ENCODE measurements at regions not wholly inside any gene's neighbourhood (a gene's known extent, or its start where the extent isn't known, plus 50 kb on each side); places are given as distances from the start of the nearest gene placed in this dataset.

DNA sequence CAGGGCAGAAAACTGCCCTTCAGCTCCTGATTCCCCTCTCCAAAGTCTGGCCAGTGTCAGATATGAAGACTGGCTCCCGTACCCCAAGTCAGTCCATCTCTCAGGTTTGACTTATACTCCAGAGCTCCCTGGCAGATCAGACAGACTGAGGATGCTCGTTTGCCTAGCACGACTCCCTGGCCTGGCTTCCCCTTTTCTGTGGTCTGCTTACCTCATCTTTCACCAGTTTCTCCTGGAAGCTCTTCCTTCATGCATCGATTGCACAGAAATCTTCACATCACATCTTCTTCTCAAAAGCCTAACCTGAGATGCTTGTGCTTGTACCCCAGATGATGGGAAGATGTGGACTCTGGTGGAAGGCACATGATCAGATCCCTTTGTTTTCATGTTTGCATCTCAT is 387.9 kb upstream of the POU3F3 start:
- no peak for DNase-seq

DNA sequence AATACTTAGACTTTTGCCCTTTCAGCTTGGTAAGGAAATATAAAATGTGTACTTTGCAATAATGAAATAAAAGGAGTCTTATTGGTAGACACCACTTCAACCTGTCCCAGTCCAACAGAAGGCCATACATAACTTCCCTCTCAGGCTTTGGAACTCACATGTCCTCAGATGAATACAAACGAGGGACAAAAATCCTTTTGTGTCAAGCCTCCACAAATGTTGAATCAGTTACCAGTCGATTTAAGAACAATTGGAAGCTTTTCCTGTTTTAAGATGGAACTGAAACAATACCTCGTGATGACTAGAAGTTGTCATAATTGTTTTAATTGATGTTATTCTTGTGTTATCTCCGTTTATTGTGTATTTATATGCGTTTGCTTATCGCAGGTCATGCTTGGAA is 385.1 kb upstream of the POU3F3 start:
- no peak for DNase-seq

DNA sequence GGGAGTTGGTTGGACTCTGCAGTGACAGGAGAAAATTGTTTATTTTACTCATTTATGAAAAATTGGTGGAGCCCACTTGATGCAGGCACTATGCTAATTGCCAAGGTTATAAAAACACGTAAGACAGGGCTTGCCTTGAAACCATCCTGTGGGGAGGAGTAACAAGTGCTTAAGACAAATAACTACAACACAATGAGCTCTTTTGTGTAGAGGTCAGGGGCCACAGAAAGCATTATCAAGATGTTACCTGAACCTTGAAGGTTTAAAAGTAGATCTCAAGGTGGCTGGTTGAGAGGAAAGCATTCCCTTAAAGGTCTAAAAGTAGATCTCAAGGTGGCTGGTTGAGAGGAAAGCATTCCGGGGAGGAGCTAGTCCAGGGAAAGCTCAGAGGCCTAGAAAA is 381.8 kb upstream of the POU3F3 start:
- DNase-seq: no peak

DNA sequence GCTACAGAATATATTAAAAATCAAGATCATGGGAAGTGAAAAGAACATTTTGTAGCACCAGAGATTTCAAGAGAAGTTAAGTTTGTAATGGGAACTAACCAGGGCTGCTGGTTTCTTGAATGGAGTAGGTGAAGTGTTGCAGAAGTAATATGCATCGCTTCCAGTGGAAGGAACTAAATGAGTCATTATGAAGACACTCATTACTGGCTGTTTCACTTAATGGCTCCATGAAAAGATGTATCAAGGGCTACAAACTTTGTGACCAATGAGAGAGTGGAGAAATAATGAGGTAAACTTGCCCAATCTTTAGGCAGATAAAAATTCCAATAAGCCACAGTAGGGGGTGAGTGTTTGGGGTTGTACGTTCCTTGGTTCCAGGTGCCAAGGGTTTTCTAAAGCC is 380.4 kb upstream of the POU3F3 start:
- no peak for DNase-seq

DNA sequence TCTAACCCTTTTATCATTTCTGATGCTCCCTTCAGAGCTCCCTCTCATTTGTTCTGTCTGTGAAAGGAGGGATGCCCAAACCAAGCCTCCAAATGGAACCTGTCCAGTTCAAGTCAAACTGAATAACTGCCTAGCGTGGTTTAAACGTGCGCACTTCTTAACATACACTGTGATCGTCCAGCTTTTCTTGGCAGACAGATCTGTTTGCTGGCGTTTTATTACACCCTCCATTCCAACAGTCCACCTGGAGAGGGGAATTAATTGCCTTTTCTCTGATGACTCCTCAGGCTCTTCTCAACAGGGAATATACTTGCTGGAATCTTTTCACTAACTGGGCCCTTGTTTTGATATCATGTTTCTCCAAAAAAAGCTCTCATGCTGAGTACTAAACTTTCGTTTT is 379.2 kb upstream of the POU3F3 start:
- no peak for DNase-seq

DNA sequence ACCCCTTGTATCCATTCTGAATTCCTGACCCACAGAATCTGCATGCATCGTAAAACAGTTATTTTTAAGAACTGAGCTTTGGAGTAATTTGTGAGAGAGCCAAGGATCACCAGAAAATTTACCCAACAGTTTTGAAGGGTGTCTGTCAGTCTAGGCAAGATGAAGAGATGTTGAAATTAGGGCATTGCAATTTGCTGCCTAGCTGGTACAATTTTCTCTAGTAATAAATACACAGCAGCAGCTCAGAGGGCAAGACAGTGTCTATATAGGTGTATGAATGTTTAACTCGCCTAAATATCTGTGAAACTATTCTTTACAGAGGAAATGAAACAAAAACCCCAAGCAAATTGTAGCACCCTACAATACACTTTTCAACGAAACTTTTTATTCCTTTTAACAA is 377.8 kb upstream of the POU3F3 start:
- DNase-seq: no peak

DNA sequence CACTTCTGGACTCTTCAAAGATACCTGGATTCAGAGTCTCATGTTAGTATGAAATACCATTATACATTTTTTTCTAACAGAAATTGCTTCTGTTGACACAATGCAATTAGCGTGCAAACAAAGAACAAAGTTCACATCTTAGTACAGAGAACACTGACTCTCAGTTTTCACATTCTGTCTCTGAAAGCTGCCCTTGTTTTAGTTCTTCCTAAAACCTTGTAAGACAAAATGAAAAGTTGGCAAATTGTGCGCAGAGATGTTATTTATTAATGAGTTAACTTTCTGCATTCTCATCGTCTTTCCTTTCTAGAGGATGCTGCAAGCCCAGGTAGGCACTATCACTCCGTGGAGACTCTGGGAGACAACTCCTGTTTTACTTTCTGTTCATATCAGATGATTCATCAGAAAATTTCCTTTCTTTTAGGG is 377.3 kb upstream of the POU3F3 start:
- DNase-seq: no peak

DNA sequence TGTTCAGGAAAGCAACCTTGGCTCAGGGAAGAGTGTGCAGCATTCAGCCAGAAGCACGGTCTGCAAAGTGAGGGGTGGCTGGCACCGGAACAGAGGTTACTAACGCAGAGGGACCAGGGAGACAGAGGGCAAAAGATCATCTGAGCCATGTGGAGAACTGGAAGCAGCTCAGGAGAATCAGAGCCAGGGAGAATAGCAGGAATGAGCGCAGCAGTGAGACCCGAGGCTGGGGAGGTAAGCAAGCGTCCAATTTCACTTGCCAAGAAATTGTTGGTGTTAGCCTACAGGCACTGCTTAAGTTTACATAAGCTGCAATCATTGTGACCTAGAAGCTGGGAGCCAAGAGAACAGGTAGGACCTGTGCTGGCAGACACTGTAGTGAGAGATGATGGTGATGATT is 372.6 kb upstream of the POU3F3 start:
- DNase-seq: no peak

DNA sequence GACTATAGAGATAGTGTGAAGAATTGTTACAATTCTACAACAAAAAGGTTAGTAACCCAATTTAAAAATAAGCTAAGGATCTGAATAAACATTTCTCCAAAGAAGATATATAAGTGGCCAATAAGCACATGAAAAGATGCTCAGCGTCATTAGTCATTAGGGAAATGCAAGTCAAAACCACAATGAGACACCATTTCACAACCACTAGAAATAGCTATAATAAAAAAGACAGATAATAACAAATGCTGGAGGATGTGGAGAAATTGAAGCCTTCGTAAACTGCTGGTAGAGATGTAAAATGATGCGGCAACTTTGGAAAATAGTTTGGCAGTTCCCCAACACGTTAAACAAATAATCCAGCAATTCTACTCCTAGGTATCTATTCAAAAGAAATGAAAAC is 366.5 kb upstream of the POU3F3 start:
- no peak for DNase-seq

DNA sequence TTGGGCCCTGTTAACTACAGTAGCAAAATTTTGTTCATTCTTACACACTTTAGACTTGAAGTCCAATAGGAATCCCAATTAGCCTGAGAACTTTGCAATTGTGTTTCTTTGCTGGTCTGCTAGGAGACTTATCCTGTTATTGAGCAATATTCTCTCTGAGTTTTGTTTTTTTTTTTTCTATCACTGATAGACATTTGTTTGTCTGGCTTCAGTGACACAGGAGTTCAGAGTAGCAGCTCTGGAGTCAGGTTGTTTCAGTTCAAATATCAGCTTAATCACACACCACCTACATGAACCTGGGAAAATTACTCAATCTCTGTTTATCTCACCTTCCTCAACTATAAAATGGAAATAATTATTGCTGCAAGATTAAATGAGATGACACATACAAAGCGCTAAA is 360.2 kb upstream of the POU3F3 start:
- DNase-seq: no peak

DNA sequence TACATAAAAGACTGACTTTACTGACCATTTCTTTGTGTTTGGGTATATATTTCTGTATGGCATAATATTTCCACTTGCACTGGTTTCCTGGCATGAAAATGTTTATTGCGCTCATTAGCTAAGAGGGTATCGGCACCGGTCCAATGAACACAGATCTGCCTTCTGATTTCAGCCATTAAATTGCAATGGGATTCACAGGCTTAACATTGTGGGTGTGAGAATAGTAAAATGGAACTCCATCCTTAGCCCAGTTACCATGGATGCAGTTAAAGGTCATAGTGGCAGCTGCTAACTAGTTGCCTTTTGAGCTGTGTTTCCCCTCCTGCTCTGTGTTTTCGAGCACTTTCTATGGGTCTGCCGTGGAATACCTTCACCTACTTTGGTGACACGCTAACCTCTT is 352.6 kb upstream of the POU3F3 start:
- no peak for DNase-seq

DNA sequence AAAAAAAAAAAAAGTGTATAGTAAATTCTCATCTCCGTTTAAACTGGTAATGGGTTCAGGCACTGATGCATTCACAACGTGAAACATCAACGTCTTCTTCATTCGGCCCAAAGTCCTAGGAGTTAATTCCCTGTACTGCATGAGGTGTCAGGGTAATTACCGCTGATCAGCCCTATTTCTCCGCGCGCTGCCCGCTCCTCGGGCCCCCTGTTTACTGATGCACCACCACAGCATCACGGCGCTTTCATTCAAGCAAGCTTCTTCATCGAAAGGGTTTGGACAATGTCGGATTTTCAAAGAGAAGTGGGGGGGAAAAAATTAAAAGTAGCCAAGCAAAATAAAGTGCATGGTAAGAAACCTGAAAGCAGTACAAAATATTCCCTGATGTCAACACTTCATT is 352.0 kb upstream of the POU3F3 start:
- DNase-seq: no peak

DNA sequence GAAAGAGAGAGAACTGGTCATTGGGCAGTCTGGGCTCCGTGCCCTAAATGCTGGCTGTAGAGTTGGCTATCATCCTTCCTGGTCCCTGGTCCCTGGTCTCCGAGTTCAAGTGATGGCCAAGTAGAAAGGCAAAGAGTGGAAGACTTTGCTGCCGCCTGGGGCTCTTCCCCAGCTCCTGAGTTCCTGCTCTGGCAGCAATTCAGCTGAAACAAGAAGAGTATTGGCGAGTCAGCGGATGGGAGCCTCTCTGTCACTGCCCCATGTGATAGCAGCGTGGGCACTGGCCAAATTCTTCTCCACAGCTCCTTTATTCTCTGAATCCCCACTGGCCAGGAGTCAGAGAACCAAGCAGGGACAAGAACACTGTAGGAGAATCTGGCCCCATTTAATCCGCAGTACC is 351.0 kb upstream of the POU3F3 start:
- no peak for DNase-seq

DNA sequence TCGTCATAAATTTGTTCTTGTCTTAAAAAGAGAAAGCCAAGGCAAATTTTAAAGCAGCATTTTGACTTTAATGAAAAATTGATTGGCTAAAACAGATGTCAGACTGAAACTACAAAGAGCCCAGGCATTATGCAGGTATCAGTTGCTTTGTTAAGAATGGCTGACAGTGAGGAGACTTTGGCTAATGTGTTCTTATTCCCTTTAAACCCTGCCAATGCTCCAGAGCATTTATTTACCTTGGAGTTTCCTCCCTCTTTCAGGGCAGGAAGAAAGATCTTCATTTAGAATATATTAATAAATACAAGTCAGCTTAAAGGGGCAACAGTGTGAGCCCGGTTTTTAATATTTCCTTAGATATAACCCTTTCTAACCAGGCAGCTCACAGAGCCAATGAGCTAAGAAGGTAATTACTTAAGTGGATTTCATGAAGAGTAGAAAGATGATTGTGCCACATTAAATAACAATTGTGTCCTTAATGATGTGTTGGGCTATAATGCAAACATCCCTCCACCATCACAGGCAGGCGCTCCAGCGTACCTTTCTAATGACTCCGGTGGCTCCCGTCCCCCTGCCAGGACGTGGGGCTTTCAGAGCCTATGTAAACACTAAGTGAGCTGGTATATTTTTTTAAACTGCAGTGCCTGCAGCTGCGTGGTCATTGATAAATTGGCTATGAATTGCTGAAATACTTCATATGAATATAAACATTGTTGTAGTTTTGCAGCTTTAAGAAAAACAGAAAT is 349.4 kb upstream of the POU3F3 start:
- no peak for DNase-seq

DNA sequence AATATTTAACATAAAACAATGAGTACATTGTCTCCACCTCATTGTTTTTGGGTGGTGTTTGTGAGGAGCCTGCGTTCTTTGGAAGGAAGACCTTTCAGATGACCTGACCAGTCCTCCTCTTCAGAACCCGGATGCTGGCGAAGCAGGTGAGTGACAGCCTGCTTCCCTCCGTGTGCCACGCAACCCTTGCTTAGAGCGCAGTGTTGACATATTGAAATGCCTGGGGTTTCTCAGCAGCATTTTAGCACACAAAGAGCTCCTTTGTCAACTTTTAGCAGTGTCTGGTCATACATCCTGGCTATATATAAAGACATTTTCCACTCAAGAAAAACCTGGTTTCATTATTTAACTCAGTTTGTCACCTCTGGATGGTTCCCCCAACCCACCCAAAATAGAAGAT is 335.7 kb upstream of the POU3F3 start:
- no peak for DNase-seq

DNA sequence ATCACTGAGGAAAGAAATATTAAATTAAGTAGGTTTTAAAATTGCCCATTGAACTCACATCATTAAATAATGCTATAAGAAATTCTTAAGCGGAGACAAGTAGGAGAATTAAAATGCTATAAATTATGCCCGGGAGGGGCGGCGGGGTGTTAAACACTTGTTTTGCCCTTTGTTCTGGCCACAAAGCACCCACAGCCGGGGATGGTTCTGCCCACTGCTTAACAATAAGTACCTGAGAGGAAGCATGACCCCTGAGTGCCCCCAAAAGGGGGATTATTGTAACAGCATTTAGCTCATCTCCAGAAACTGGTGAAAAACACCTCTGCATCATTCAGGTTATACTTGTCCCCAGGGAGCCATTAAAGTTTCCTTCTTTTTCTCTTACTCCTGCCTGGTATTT is 332.7 kb upstream of the POU3F3 start:
- peak; percentile 36 for DNase-seq

DNA sequence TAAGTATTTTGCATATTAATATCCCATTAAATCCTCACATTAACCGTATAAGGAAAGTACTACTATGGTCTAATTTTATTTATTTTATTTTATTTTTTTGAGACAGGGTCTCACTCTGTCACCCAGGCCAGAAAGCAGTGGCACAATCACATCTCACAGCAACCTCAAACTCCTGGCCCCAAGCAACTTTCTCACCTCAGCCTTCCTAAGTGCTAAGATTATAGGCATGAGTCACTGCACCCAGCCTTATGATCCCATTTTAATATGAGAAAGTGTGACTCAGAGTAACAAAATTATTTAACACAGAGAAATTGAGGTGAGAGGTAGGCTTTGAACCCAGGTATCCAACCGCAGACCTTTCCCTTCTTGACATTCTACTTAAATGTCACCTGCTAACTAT is 330.0 kb upstream of the POU3F3 start:
- DNase-seq: no peak

DNA sequence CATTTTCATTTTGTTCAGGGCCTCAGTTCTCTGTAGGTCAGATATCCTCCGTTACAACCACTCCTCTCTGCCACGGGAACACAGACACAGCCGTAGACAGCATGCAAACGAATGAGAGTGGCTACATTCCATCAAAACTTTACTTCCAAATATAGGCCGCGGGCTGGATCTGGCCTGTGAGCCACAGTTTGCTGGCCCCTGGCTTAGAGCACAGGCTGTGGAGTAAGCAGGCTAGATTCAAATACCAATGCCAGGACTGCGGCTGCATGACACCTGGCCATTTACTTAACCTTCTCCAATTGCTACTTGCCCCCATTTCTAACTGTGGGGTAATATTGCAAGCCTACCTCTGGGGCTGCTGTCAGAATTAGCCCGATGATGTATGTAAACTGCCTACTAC is 325.8 kb upstream of the POU3F3 start:
- no peak for DNase-seq

DNA sequence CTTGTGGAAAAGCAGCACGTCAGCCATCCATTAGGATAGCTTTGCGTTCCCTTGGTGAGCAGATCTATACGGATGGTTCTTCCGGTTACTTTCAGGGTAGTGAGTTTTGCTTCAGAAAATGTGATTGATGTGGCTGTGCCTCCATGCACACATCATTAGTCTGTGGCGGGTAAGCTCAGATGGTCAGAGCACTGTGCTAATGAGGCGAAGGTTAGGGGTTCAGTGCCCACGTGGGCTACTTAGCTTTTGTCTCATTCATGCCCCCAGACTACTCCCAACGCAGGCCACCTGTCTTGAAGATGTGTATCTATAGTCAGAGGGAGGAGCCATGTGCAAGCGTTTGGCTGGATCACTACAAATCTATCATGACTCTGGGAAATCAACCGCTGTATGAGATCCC is 322.8 kb upstream of the POU3F3 start:
- no peak for DNase-seq

DNA sequence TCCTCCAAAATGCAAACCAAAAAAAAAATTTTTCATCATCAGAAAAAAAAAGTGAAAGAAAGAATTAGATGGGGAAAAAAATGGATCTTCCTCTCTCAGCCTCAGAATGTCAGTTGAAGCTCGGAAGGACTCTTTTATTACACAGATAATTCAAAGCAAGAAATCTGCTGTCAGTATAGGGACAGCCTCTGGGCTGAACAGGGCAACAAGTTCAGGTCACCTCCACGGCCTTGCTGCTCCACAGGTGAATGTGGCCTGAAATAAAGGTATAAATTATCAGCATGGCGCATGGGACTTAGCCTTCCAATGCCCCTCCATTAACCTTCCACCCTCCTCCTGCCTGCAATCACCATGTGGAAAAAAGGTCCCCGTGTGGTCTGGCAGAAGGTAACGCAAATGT is 316.8 kb upstream of the POU3F3 start:
- DNase-seq: peak; percentile 11

DNA sequence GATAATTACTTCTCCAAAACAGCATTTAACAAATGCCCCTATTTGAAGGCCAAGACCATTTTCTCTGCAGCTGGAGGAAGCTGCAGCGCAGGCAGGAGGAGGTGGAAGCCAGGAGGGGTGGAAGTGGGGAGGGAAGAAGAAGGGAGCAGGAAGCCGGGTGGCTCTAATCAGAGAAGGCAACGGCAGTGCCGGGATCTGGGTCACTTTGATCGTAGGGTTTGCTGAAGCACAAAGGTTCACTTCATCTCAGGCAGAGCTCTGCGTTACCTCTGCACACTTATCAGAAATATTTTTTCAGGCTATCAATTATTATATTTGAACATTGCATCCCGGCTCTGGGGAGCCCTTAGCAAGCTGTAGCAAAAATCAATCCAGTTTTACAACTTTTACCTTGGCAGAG is 315.8 kb upstream of the POU3F3 start:
- no peak for DNase-seq

DNA sequence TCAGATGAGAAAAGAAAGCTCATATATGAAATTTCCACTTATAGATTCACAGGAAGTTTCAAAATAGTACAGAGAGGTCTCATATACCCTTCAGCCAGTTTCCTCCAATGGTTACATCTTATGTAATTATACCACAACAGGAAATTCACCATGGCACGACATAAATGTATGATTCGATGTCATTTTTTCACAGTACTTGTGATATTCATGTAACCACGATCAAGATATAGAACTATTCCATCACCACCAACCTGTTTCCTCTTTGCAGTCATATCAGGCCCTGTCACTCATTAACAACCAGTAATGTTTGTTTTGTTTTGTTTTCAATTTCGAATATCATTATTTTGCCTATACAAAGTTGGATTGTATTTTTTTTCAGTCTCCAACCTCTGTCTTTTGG is 314.3 kb upstream of the POU3F3 start:
- no peak for DNase-seq

DNA sequence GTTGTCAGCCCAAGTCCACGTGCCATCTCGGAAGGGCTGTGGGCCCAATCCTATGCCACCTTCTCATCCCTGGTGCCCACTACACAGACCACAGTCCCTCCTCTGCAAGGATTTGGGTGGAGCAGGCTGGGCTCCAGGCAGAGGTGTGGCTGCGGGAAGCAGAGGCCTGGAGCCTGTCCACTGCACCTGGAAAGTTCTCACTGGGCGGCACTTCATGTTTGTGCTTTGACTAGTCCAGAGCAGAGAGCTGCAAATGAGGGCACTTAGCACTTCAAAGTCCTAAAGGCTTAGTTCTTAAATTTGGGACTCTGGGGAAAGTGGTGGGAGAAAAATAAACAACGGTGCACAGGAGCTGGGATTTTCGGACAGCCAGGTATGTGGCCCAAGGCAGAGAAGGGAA is 308.9 kb upstream of the POU3F3 start:
- no peak for DNase-seq

DNA sequence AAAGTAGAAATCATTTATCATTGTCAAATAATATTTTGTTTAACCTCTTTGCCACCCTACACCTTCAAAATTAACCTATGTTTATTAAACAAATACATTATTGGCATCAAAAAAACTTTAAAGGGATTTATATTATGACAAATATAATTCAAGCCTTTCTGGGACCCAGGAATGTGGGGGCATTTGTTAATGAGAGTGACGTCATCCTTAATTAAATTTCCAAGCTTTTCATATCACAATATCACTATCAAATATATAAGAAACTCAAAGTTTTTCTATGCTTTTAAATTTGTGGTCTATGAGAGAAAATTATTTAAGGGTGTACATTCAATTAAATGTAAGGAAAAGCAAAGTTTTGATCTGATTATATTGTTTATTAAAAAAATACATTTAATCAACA is 307.4 kb upstream of the POU3F3 start:
- no peak for DNase-seq

DNA sequence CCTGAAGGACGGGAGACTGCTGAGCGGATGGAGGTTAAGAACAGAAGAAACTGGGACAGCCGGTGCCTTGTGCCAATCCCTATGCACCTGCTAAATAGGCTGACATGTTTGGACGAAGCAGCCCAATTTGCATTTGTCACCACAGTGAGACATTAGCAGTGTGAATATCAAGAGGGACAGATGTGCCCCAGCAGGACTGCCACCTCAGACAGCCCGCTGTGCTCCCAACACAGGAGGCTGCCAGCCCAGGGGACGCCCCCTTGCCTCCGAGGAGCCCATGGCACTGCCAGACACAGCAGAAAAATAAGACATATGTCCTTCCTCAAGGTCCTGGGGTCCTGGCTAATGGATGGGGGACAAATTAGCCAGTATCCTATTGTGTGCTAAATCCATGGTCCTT is 306.7 kb upstream of the POU3F3 start:
- DNase-seq: no peak

DNA sequence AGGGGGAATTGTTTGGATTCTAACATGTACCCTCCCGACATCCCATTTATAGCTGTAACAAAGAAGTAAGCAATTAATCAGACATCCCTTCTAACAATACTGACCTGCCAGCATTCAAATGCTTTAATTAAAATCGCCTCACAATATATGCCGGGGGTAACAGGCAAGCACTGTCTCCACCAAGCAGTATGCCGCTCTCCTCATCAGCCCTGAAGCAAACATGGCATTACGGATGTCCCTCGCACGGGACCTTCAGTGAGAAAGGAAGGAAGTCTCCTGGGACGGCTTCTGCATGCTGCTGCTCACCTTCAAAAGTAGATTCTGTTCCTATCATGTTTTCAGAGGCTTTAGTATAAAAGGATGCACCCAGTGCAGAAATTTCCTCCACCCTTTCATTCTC is 292.7 kb upstream of the POU3F3 start:
- DNase-seq: no peak
